ENCODE measurements at regions not wholly inside any gene's neighbourhood (a gene's known extent, or its start where the extent isn't known, plus 50 kb on each side); places are given as distances from the start of the nearest gene placed in this dataset.

GRCh38 chr16:85379041-85380001 is 233.8 kb upstream of the GSE1 start:
- no peak for TF ChIP-seq CTCF (IDR thresholded peaks at IDR 0.05; ENCODE audit: insufficient read depth, low read length, poor library complexity, severe bottlenecking)
- DNase-seq (ENCODE audit: extremely low read depth, insufficient read length): no peak
- Histone ChIP-seq H3K27me3 (replicated peaks; ENCODE audit: control insufficient read depth, insufficient read depth, low read length) (no peaks in the 10 kb centered on the region; the same call in 1 of the 2 replicates), H3K4me3 (replicated peaks; ENCODE audit: low read depth, low read length) (no peak overlapping the region), H3K36me3 (ENCODE audit: control insufficient read depth, insufficient read depth, low read length) (no peaks in the 10 kb centered on the region)

DNA sequence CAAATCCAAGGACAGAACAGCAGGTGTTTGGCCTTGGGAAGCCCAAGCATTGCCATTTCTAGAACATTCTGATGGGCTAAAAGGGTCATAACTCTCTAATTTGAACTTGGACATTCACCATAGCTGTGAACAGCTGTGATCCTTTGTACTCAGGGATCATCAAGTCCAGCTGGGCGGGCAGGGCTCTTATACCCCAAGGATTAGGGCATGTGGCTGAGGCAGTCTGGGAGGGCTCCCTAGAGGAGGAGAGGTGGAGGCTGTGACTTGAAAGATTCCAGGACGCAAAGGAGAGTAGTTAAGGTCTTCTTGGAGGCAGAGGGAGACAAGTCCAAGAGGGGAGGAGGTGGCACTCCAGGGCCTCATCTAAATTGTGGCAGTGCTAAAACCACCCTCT is 233.1 kb upstream of the GSE1 start:
- no peak overlapping the region for H3K4me3 ChIP-seq (replicated peaks; ENCODE audit: low read depth, low read length)

GRCh38 chr16:85380905-85381737 is 232.0 kb upstream of the GSE1 start:
- no peaks in the 10 kb centered on the region; the same call in 1 of the 2 replicates for H3K27me3 ChIP-seq (replicated peaks; ENCODE audit: control insufficient read depth, insufficient read depth, low read length)
- no peak overlapping the region for H3K4me3 ChIP-seq (replicated peaks; ENCODE audit: low read depth, low read length)
- H3K36me3 ChIP-seq (ENCODE audit: control insufficient read depth, insufficient read depth, low read length): no peaks in the 10 kb centered on the region
- no peak for DNase-seq (ENCODE audit: extremely low read depth, insufficient read length)
- no peak for TF ChIP-seq CTCF (IDR thresholded peaks at IDR 0.05; ENCODE audit: insufficient read depth, low read length, poor library complexity, severe bottlenecking)

More for the DNA sequence above, 233.1 kb upstream of the GSE1 start:
- Histone ChIP-seq H3K36me3 (ENCODE audit: control insufficient read depth, insufficient read depth, low read length) (no peaks in the 10 kb centered on the region), H3K27me3 (replicated peaks; ENCODE audit: control insufficient read depth, insufficient read depth, low read length) (no peaks in the 10 kb centered on the region; the same call in 1 of the 2 replicates)
- TF ChIP-seq CTCF (IDR thresholded peaks at IDR 0.05; ENCODE audit: insufficient read depth, low read length, poor library complexity, severe bottlenecking): no peak
- DNase-seq (ENCODE audit: extremely low read depth, insufficient read length): no peak

- H3K27me3 ChIP-seq (replicated peaks; ENCODE audit: control insufficient read depth, insufficient read depth, low read length): no peaks in the 10 kb centered on the region; the same call in 1 of the 2 replicates
- no peaks in the 10 kb centered on the region for H3K36me3 ChIP-seq (ENCODE audit: control insufficient read depth, insufficient read depth, low read length)
- H3K4me3 ChIP-seq (replicated peaks; ENCODE audit: low read depth, low read length): no peak overlapping the region
- TF ChIP-seq CTCF (IDR thresholded peaks at IDR 0.05; ENCODE audit: insufficient read depth, low read length, poor library complexity, severe bottlenecking): no peak
- DNase-seq (ENCODE audit: extremely low read depth, insufficient read length): no peak
Measured at GRCh38 chr16:85381738-85382592, 231.2 kb upstream of the GSE1 start.

GRCh38 chr16:85382717-85383118 is 230.4 kb upstream of the GSE1 start:
- H3K27me3 ChIP-seq (replicated peaks; ENCODE audit: control insufficient read depth, insufficient read depth, low read length): no peaks in the 10 kb centered on the region; the same call in 1 of the 2 replicates
- H3K36me3 ChIP-seq (ENCODE audit: control insufficient read depth, insufficient read depth, low read length): no peaks in the 10 kb centered on the region
- no peak for TF ChIP-seq CTCF (IDR thresholded peaks at IDR 0.05; ENCODE audit: insufficient read depth, low read length, poor library complexity, severe bottlenecking)
- no peak overlapping the region for H3K4me3 ChIP-seq (replicated peaks; ENCODE audit: low read depth, low read length)
- DNase-seq (ENCODE audit: extremely low read depth, insufficient read length): no peak
